ENCODE measurements at regions not wholly inside any gene's neighbourhood (a gene's known extent, or its start where the extent isn't known, plus 50 kb on each side); places are given as distances from the start of the nearest gene placed in this dataset.

DNA sequence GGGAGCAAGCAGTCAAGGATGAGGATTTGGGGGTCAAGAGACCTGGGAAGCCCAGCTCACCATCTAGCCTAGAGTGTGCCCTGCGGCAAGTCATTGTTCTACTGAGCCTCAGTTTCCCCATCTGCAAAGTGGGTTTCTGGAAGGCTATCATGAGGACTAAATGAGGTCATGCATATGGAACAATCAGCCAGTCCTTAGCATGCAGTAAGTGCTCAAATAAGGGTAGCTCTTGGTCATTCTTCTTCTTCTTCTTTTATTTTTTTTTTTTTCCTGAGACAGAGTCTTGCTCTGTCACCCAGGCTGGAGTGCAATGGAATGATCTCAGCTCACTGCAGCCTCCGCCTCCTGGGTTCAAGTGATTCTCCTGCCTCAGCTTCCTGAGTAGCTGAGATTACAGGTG, 99.9 kb upstream of the RUNX3 start:
- no peak for TF ChIP-seq POLR2A (IDR thresholded peaks at IDR 0.05)
- TF ChIP-seq, protein P1, sequence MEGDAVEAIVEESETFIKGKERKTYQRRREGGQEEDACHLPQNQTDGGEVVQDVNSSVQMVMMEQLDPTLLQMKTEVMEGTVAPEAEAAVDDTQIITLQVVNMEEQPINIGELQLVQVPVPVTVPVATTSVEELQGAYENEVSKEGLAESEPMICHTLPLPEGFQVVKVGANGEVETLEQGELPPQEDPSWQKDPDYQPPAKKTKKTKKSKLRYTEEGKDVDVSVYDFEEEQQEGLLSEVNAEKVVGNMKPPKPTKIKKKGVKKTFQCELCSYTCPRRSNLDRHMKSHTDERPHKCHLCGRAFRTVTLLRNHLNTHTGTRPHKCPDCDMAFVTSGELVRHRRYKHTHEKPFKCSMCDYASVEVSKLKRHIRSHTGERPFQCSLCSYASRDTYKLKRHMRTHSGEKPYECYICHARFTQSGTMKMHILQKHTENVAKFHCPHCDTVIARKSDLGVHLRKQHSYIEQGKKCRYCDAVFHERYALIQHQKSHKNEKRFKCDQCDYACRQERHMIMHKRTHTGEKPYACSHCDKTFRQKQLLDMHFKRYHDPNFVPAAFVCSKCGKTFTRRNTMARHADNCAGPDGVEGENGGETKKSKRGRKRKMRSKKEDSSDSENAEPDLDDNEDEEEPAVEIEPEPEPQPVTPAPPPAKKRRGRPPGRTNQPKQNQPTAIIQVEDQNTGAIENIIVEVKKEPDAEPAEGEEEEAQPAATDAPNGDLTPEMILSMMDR (IDR thresholded peaks at IDR 0.05) = no peak

All from thyroid gland (tissue), 4 donors.